ENCODE measurements at regions not wholly inside any gene's neighbourhood (a gene's known extent, or its start where the extent isn't known, plus 50 kb on each side); places are given as distances from the start of the nearest gene placed in this dataset.

- H3K9me3 ChIP-seq (ENCODE audit: low read length): no peaks in the 10 kb centered on the region
- H3K4me1 ChIP-seq (ENCODE audit: insufficient read depth, low read length): no peaks in the 10 kb centered on the region
- no peak for DNase-seq
- POLR2A ChIA-PET: no interaction called here
- peaks cover 0 to 6% (median 0%) of the 10 kb centered on the region in 5 donors for H3K9me3 Mint-ChIP-seq
- peaks cover 24 to 41% of the 10 kb centered on the region in 2 donors for H3K27me3 Mint-ChIP-seq
- no peak overlapping the region for H3K4me3 ChIP-seq (ENCODE audit: low read length)
- CTCF ChIA-PET: no interaction called here
- no peak overlapping the region for H3K27ac ChIP-seq (ENCODE audit: low read depth, low read length)
- H3K4me1 Mint-ChIP-seq: no peaks in the 10 kb centered on the region
- H3K27me3 ChIP-seq (ENCODE audit: insufficient read depth, low read length, poor library complexity, severe bottlenecking): no peaks in the 10 kb centered on the region
- no peaks in the 10 kb centered on the region for H3K36me3 Mint-ChIP-seq
- H3K27ac Mint-ChIP-seq: no peak overlapping the region
- H3K36me3 ChIP-seq (ENCODE audit: insufficient read depth, low read length): no peaks in the 10 kb centered on the region
- no peak overlapping the region for H3K4me3 Mint-ChIP-seq
Measured at GRCh38 chr14:101101456-101102056, 198.0 kb upstream of the RTL1 start.

- H3K9me3 Mint-ChIP-seq: peaks cover 0 to 6% (median 0%) of the 10 kb centered on the region in 5 donors
- H3K4me3 ChIP-seq (ENCODE audit: low read length): no peak overlapping the region
- POLR2A ChIA-PET: no interaction called here
- no peaks in the 10 kb centered on the region for H3K36me3 ChIP-seq (ENCODE audit: insufficient read depth, low read length)
- no peak overlapping the region for H3K27ac ChIP-seq (ENCODE audit: low read depth, low read length)
- H3K9me3 ChIP-seq (ENCODE audit: low read length): no peaks in the 10 kb centered on the region
- H3K27me3 ChIP-seq (ENCODE audit: insufficient read depth, low read length, poor library complexity, severe bottlenecking): no peaks in the 10 kb centered on the region
- H3K36me3 Mint-ChIP-seq: no peaks in the 10 kb centered on the region
- H3K27ac Mint-ChIP-seq: no peak overlapping the region
- no peaks in the 10 kb centered on the region for H3K4me1 ChIP-seq (ENCODE audit: insufficient read depth, low read length)
- H3K4me1 Mint-ChIP-seq: no peaks in the 10 kb centered on the region
- H3K4me3 Mint-ChIP-seq: no peak overlapping the region
- H3K27me3 Mint-ChIP-seq: peaks cover 18 to 31% of the 10 kb centered on the region in 2 donors
- CTCF ChIA-PET: interaction anchor here (0.6 kb wide), 1 partner anchor 1810 kb away, joined by 3 read pairs; no protein-coding TSS in a partner anchor
- no peak for DNase-seq
Measured at GRCh38 chr14:101102875-101103274, 199.4 kb upstream of the RTL1 start.

- peaks cover 0 to 6% (median 0%) of the 10 kb centered on the region in 5 donors for H3K9me3 Mint-ChIP-seq
- Histone ChIP-seq H3K4me3 (ENCODE audit: low read length) (no peak overlapping the region), H3K27me3 (ENCODE audit: insufficient read depth, low read length, poor library complexity, severe bottlenecking) (no peaks in the 10 kb centered on the region), H3K27ac (ENCODE audit: low read depth, low read length) (no peak overlapping the region), H3K36me3 (ENCODE audit: insufficient read depth, low read length) (no peaks in the 10 kb centered on the region), H3K9me3 (ENCODE audit: low read length) (no peaks in the 10 kb centered on the region), H3K4me1 (ENCODE audit: insufficient read depth, low read length) (no peaks in the 10 kb centered on the region)
- no peak overlapping the region for H3K27ac Mint-ChIP-seq
- H3K4me1 Mint-ChIP-seq: no peaks in the 10 kb centered on the region
- H3K36me3 Mint-ChIP-seq: no peaks in the 10 kb centered on the region
- DNase-seq: no peak
- peaks cover 16 to 27% of the 10 kb centered on the region in 2 donors for H3K27me3 Mint-ChIP-seq
- POLR2A ChIA-PET: no interaction called here
- H3K4me3 Mint-ChIP-seq: no peak overlapping the region
- CTCF ChIA-PET: interaction anchor here (0.6 kb wide), 1 partner anchor 1810 kb away, joined by 3 read pairs; no protein-coding TSS in a partner anchor
Measured at GRCh38 chr14:101103321-101103901, 199.9 kb upstream of the RTL1 start.

- ChIA-PET POLR2A (no interaction called here), CTCF (no interaction called here)
- H3K27ac Mint-ChIP-seq: no peak overlapping the region
- Histone ChIP-seq H3K4me1 (ENCODE audit: insufficient read depth, low read length) (no peaks in the 10 kb centered on the region), H3K27ac (ENCODE audit: low read depth, low read length) (no peak overlapping the region), H3K36me3 (ENCODE audit: insufficient read depth, low read length) (no peaks in the 10 kb centered on the region), H3K27me3 (ENCODE audit: insufficient read depth, low read length, poor library complexity, severe bottlenecking) (no peaks in the 10 kb centered on the region), H3K9me3 (ENCODE audit: low read length) (no peaks in the 10 kb centered on the region), H3K4me3 (ENCODE audit: low read length) (no peak overlapping the region)
- H3K36me3 Mint-ChIP-seq: no peaks in the 10 kb centered on the region
- H3K4me1 Mint-ChIP-seq: no peaks in the 10 kb centered on the region
- peaks cover 14 to 23% of the 10 kb centered on the region in 2 donors for H3K27me3 Mint-ChIP-seq
- peaks cover 0 to 3% (median 0%) of the 10 kb centered on the region in 5 donors for H3K9me3 Mint-ChIP-seq
- peak overlapping the region in 1 of 7 donors; percentile 56 for H3K4me3 Mint-ChIP-seq
- no peak for DNase-seq
Measured at GRCh38 chr14:101104485-101104884, 201.0 kb upstream of the RTL1 start.

GRCh38 chr14:101105045-101105444 lies 201.5 kb upstream of the RTL1 start:
- Mint-ChIP-seq H3K4me1 (no peaks in the 10 kb centered on the region), H3K4me3 (peak overlapping the region in 1 of 7 donors; percentile 56), H3K27me3 (peaks cover 14 to 22% of the 10 kb centered on the region in 2 donors), H3K9me3 (peaks cover 0 to 3% (median 0%) of the 10 kb centered on the region in 5 donors), H3K36me3 (no peaks in the 10 kb centered on the region), H3K27ac (no peak overlapping the region)
- H3K27me3 ChIP-seq (ENCODE audit: insufficient read depth, low read length, poor library complexity, severe bottlenecking): no peaks in the 10 kb centered on the region
- CTCF ChIA-PET: no interaction called here
- POLR2A ChIA-PET: no interaction called here
- H3K4me3 ChIP-seq (ENCODE audit: low read length): no peak overlapping the region
- H3K27ac ChIP-seq (ENCODE audit: low read depth, low read length): no peak overlapping the region
- H3K36me3 ChIP-seq (ENCODE audit: insufficient read depth, low read length): no peaks in the 10 kb centered on the region
- DNase-seq: no peak
- no peaks in the 10 kb centered on the region for H3K9me3 ChIP-seq (ENCODE audit: low read length)
- no peaks in the 10 kb centered on the region for H3K4me1 ChIP-seq (ENCODE audit: insufficient read depth, low read length)

- Mint-ChIP-seq H3K27me3 (peaks cover 5 to 8% of the 10 kb centered on the region in 2 donors), H3K9me3 (no peaks in the 10 kb centered on the region)
Measured at GRCh38 chr14:101108579-101109346, 205.2 kb upstream of the RTL1 start.

GRCh38 chr14:101109347-101109638 lies 205.8 kb upstream of the RTL1 start:
- no peak overlapping the region for H3K27ac Mint-ChIP-seq
- no peaks in the 10 kb centered on the region for H3K4me1 ChIP-seq (ENCODE audit: insufficient read depth, low read length)
- DNase-seq: no peak
- no peak overlapping the region for H3K4me3 ChIP-seq (ENCODE audit: low read length)
- ChIA-PET POLR2A (no interaction called here), CTCF (no interaction called here)
- no peaks in the 10 kb centered on the region for H3K9me3 ChIP-seq (ENCODE audit: low read length)
- no peaks in the 10 kb centered on the region for H3K36me3 Mint-ChIP-seq
- H3K9me3 Mint-ChIP-seq: no peaks in the 10 kb centered on the region
- no peaks in the 10 kb centered on the region for H3K27me3 ChIP-seq (ENCODE audit: insufficient read depth, low read length, poor library complexity, severe bottlenecking)
- H3K4me3 Mint-ChIP-seq: no peak overlapping the region
- no peaks in the 10 kb centered on the region for H3K36me3 ChIP-seq (ENCODE audit: insufficient read depth, low read length)
- no peak overlapping the region for H3K27ac ChIP-seq (ENCODE audit: low read depth, low read length)
- H3K27me3 Mint-ChIP-seq: peaks cover 3% of the 10 kb centered on the region in 2 donors
- no peaks in the 10 kb centered on the region for H3K4me1 Mint-ChIP-seq

More at GRCh38 chr14:101108579-101109346, 205.2 kb upstream of the RTL1 start:
- H3K9me3 ChIP-seq (ENCODE audit: low read length): no peaks in the 10 kb centered on the region
- no peaks in the 10 kb centered on the region for H3K27me3 ChIP-seq (ENCODE audit: insufficient read depth, low read length, poor library complexity, severe bottlenecking)
- POLR2A ChIA-PET: no interaction called here
- H3K4me3 ChIP-seq (ENCODE audit: low read length): no peak overlapping the region
- H3K27ac ChIP-seq (ENCODE audit: low read depth, low read length): no peak overlapping the region
- H3K36me3 Mint-ChIP-seq: no peaks in the 10 kb centered on the region
- H3K4me1 Mint-ChIP-seq: no peaks in the 10 kb centered on the region
- no peak for DNase-seq
- H3K4me3 Mint-ChIP-seq: no peak overlapping the region
- no peak overlapping the region for H3K27ac Mint-ChIP-seq
- CTCF ChIA-PET: no interaction called here
- H3K4me1 ChIP-seq (ENCODE audit: insufficient read depth, low read length): no peaks in the 10 kb centered on the region
- no peaks in the 10 kb centered on the region for H3K36me3 ChIP-seq (ENCODE audit: insufficient read depth, low read length)

GRCh38 chr14:101109981-101110728 lies 206.6 kb upstream of the RTL1 start:
- Mint-ChIP-seq H3K27me3 (peaks cover 3 to 7% of the 10 kb centered on the region in 2 donors), H3K9me3 (no peaks in the 10 kb centered on the region), H3K27ac (no peak overlapping the region), H3K4me3 (no peak overlapping the region), H3K36me3 (no peaks in the 10 kb centered on the region), H3K4me1 (no peaks in the 10 kb centered on the region)
- H3K4me1 ChIP-seq (ENCODE audit: insufficient read depth, low read length): no peaks in the 10 kb centered on the region
- no peaks in the 10 kb centered on the region for H3K36me3 ChIP-seq (ENCODE audit: insufficient read depth, low read length)
- POLR2A ChIA-PET: no interaction called here
- no peak overlapping the region for H3K4me3 ChIP-seq (ENCODE audit: low read length)
- no peaks in the 10 kb centered on the region for H3K9me3 ChIP-seq (ENCODE audit: low read length)
- H3K27ac ChIP-seq (ENCODE audit: low read depth, low read length): no peak overlapping the region
- no peaks in the 10 kb centered on the region for H3K27me3 ChIP-seq (ENCODE audit: insufficient read depth, low read length, poor library complexity, severe bottlenecking)
- no peak for DNase-seq
- CTCF ChIA-PET: no interaction called here
